GM12891 (cell line): ENCODE measurements at regions not wholly inside any gene's neighbourhood (a gene's known extent, or its start where the extent isn't known, plus 50 kb on each side); places are given as distances from the start of the nearest gene placed in this dataset.

Experiments used
- PAX5 ChIP-seq: IDR thresholded peaks from 2 replicates; pipeline ENCODE4 v1.6.1; 2011; ENCODE audit warnings: low read length, moderate library complexity, mild to moderate bottlenecking; ENCODE audit not compliant: insufficient read depth, severe bottlenecking
- POLR2A ChIP-seq: IDR thresholded peaks from 2 replicates; pipeline ENCODE4 v1.6.1; 2011; ENCODE audit warnings: low read depth, low read length, control low read depth
- POLR2AphosphoS5 ChIP-seq: IDR thresholded peaks from 2 replicates; pipeline ENCODE4 v1.6.1; 2011; ENCODE audit warnings: low read depth, low read length, control low read depth
- POU2F2 ChIP-seq: IDR thresholded peaks from 2 replicates; pipeline ENCODE4 v1.6.1; 2011; ENCODE audit warnings: low read depth, mild to moderate bottlenecking, control low read depth, low read length, moderate library complexity
- SPI1 ChIP-seq: IDR thresholded peaks from 2 replicates; pipeline ENCODE4 v1.6.1; 2011; ENCODE audit warnings: low read depth, low read length, control low read depth
- TAF1 ChIP-seq: IDR thresholded peaks from 2 replicates; pipeline ENCODE4 v1.6.1; 2011; ENCODE audit warnings: low read depth, low read length, control low read depth

GRCh38 chr9:129539446-129539845, 81.5 kb downstream of the C9orf50 start:
- no peak for TF ChIP-seq POLR2A
- no peak for TF ChIP-seq PAX5
- no peak for TF ChIP-seq POLR2AphosphoS5
- no peak for TF ChIP-seq TAF1
- no peak for TF ChIP-seq SPI1
- no peak for TF ChIP-seq POU2F2
